Stimulated activated naive B cell treated with anti-CD40 and anti-IgM and Interleukin-4, amounts not matched to agents 10 μg/mL and 1 μg/mL and 100 μg/mL, for 72 hours (primary cell): ENCODE measurements at regions not wholly inside any gene's neighbourhood (a gene's known extent, or its start where the extent isn't known, plus 50 kb on each side); places are given as distances from the start of the nearest gene placed in this dataset.

ENCODE experiments used
- ATAC-seq, 2 donors: fragments of 150-1000 bp; cut with Tn5 transposase; replicated peaks; 2 replicates each; pipeline ENCODE4 v1.10.0; 2021; ENCODE audit warnings: moderate library complexity in 1 of 2
- DNase-seq: peaks from one replicate; pipeline ENCODE4 v3.0.0; 2021
- H3K27ac Mint-ChIP-seq: one replicate; pipeline ENCODE4 v1.8.0; 2022; ENCODE audit warnings: mild to moderate bottlenecking, mixed read lengths
- H3K27me3 Mint-ChIP-seq, 2 donors: one replicate each; pipeline ENCODE4 v1.8.0; 2022; ENCODE audit warnings: mixed read lengths in 2 of 2
- H3K36me3 Mint-ChIP-seq, 2 donors: one replicate each; pipeline ENCODE4 v1.8.0; 2022; ENCODE audit warnings: mixed read lengths in 2 of 2, mild to moderate bottlenecking in 1 of 2
- H3K4me1 Mint-ChIP-seq, 2 donors: one replicate each; pipeline ENCODE4 v1.8.0; 2022; ENCODE audit warnings: mixed read lengths in 2 of 2, mild to moderate bottlenecking in 1 of 2
- H3K4me3 Mint-ChIP-seq, 2 donors: one replicate each; pipeline ENCODE4 v1.8.0; 2022; ENCODE audit warnings: mild to moderate bottlenecking in 2 of 2, mixed read lengths in 2 of 2, moderate library complexity in 1 of 2
- H3K9me3 Mint-ChIP-seq, 2 donors: one replicate each; pipeline ENCODE4 v1.8.0; 2022; ENCODE audit warnings: mixed read lengths in 2 of 2, mild to moderate bottlenecking in 1 of 2

GRCh38 chr4:12172198-12172973 lies 743.7 kb upstream of the HS3ST1 start:
- no peaks in the 10 kb centered on the region for H3K4me1 Mint-ChIP-seq
- H3K27ac Mint-ChIP-seq: no peak overlapping the region
- no peak overlapping the region for H3K4me3 Mint-ChIP-seq
- ATAC-seq (no peak), DNase-seq (no peak)
- H3K27me3 Mint-ChIP-seq: no peaks in the 10 kb centered on the region
- H3K36me3 Mint-ChIP-seq: no peaks in the 10 kb centered on the region
- H3K9me3 Mint-ChIP-seq: peaks cover 1 to 2% of the 10 kb centered on the region in 2 donors

- Mint-ChIP-seq H3K36me3 (no peaks in the 10 kb centered on the region), H3K27me3 (no peaks in the 10 kb centered on the region), H3K4me3 (no peak overlapping the region), H3K27ac (no peak overlapping the region), H3K9me3 (peaks cover 0 to 2% of the 10 kb centered on the region in 2 donors), H3K4me1 (no peaks in the 10 kb centered on the region)
- no peak for DNase-seq
- ATAC-seq: no peak
Measured at GRCh38 chr4:12170308-12170707, 741.6 kb upstream of the HS3ST1 start.

GRCh38 chr4:12165616-12166015 lies 736.9 kb upstream of the HS3ST1 start:
- no peak for DNase-seq
- Mint-ChIP-seq H3K4me3 (no peak overlapping the region), H3K9me3 (peaks cover 4 to 5% of the 10 kb centered on the region in 2 donors)

GRCh38 chr4:12146339-12146738 lies 717.6 kb upstream of the HS3ST1 start:
- H3K4me3 Mint-ChIP-seq: no peak overlapping the region
- DNase-seq: no peak
- no peaks in the 10 kb centered on the region for H3K4me1 Mint-ChIP-seq
- no peaks in the 10 kb centered on the region for H3K27me3 Mint-ChIP-seq
- no peak overlapping the region for H3K27ac Mint-ChIP-seq
- no peaks in the 10 kb centered on the region for H3K36me3 Mint-ChIP-seq
- ATAC-seq: no peak
- peaks cover 5 to 7% of the 10 kb centered on the region in 2 donors for H3K9me3 Mint-ChIP-seq

More at GRCh38 chr4:12165616-12166015, 736.9 kb upstream of the HS3ST1 start:
- Mint-ChIP-seq H3K27me3 (no peaks in the 10 kb centered on the region), H3K27ac (no peak overlapping the region), H3K36me3 (no peaks in the 10 kb centered on the region), H3K4me1 (no peaks in the 10 kb centered on the region)
- ATAC-seq: no peak

- Mint-ChIP-seq H3K4me1 (no peaks in the 10 kb centered on the region), H3K27ac (no peak overlapping the region), H3K4me3 (no peak overlapping the region), H3K27me3 (no peaks in the 10 kb centered on the region), H3K9me3 (peaks cover 3 to 5% of the 10 kb centered on the region in 2 donors), H3K36me3 (no peaks in the 10 kb centered on the region)
- ATAC-seq (no peak), DNase-seq (no peak)
Measured at GRCh38 chr4:12145768-12146167, 717.1 kb upstream of the HS3ST1 start.

- Mint-ChIP-seq H3K9me3 (peaks cover 0 to 5% of the 10 kb centered on the region in 2 donors), H3K36me3 (no peaks in the 10 kb centered on the region)
Measured at GRCh38 chr4:12145106-12145505, 716.4 kb upstream of the HS3ST1 start.

GRCh38 chr4:12144051-12144450 lies 715.4 kb upstream of the HS3ST1 start:
- ATAC-seq (no peak), DNase-seq (no peak)
- peaks cover 0 to 5% of the 10 kb centered on the region in 2 donors for H3K9me3 Mint-ChIP-seq
- H3K4me1 Mint-ChIP-seq: no peaks in the 10 kb centered on the region
- H3K27me3 Mint-ChIP-seq: no peaks in the 10 kb centered on the region
- no peak overlapping the region for H3K27ac Mint-ChIP-seq
- no peak overlapping the region for H3K4me3 Mint-ChIP-seq
- H3K36me3 Mint-ChIP-seq: no peaks in the 10 kb centered on the region

More at GRCh38 chr4:12145106-12145505, 716.4 kb upstream of the HS3ST1 start:
- Mint-ChIP-seq H3K27ac (no peak overlapping the region), H3K4me1 (no peaks in the 10 kb centered on the region), H3K27me3 (no peaks in the 10 kb centered on the region), H3K4me3 (no peak overlapping the region)
- DNase-seq: no peak
- ATAC-seq: no peak

GRCh38 chr4:12140864-12141263 lies 712.2 kb upstream of the HS3ST1 start:
- H3K4me3 Mint-ChIP-seq: no peak overlapping the region
- H3K36me3 Mint-ChIP-seq: no peaks in the 10 kb centered on the region
- ATAC-seq (no peak), DNase-seq (no peak)
- no peaks in the 10 kb centered on the region for H3K27me3 Mint-ChIP-seq
- no peak overlapping the region for H3K27ac Mint-ChIP-seq
- no peaks in the 10 kb centered on the region for H3K4me1 Mint-ChIP-seq
- peaks cover 4 to 5% of the 10 kb centered on the region in 2 donors for H3K9me3 Mint-ChIP-seq

GRCh38 chr4:12139296-12139695 lies 710.6 kb upstream of the HS3ST1 start:
- Mint-ChIP-seq H3K4me3 (no peak overlapping the region), H3K36me3 (no peaks in the 10 kb centered on the region), H3K4me1 (no peaks in the 10 kb centered on the region), H3K27me3 (no peaks in the 10 kb centered on the region), H3K9me3 (peaks cover 1 to 5% of the 10 kb centered on the region in 2 donors), H3K27ac (no peak overlapping the region)
- ATAC-seq (no peak), DNase-seq (no peak)

GRCh38 chr4:12138488-12138887 lies 709.8 kb upstream of the HS3ST1 start:
- Mint-ChIP-seq H3K27me3 (no peaks in the 10 kb centered on the region), H3K4me1 (no peaks in the 10 kb centered on the region), H3K4me3 (no peak overlapping the region), H3K9me3 (peaks cover 3 to 7% of the 10 kb centered on the region in 2 donors), H3K36me3 (no peaks in the 10 kb centered on the region), H3K27ac (no peak overlapping the region)
- ATAC-seq (peak; percentile 20 to 23), DNase-seq (no peak)

- H3K4me1 Mint-ChIP-seq: no peaks in the 10 kb centered on the region
- ATAC-seq: no peak
Measured at GRCh38 chr4:12137575-12137974, 708.9 kb upstream of the HS3ST1 start.

GRCh38 chr4:12126474-12126873 lies 697.8 kb upstream of the HS3ST1 start:
- Mint-ChIP-seq H3K27me3 (no peaks in the 10 kb centered on the region), H3K27ac (no peak overlapping the region), H3K9me3 (peaks cover 0 to 1% of the 10 kb centered on the region in 2 donors), H3K4me3 (no peak overlapping the region), H3K36me3 (no peaks in the 10 kb centered on the region), H3K4me1 (no peaks in the 10 kb centered on the region)
- DNase-seq (no peak), ATAC-seq (no peak)

More at GRCh38 chr4:12137575-12137974, 708.9 kb upstream of the HS3ST1 start:
- Mint-ChIP-seq H3K27me3 (no peaks in the 10 kb centered on the region), H3K4me3 (no peak overlapping the region), H3K27ac (no peak overlapping the region), H3K9me3 (peaks cover 6 to 11% of the 10 kb centered on the region in 2 donors), H3K36me3 (no peaks in the 10 kb centered on the region)
- no peak for DNase-seq

GRCh38 chr4:12124138-12124537 lies 695.4 kb upstream of the HS3ST1 start:
- ATAC-seq (no peak), DNase-seq (no peak)
- Mint-ChIP-seq H3K4me1 (no peaks in the 10 kb centered on the region), H3K27me3 (no peaks in the 10 kb centered on the region), H3K27ac (no peak overlapping the region), H3K4me3 (no peak overlapping the region), H3K9me3 (no peaks in the 10 kb centered on the region), H3K36me3 (no peaks in the 10 kb centered on the region)

- Mint-ChIP-seq H3K27me3 (no peaks in the 10 kb centered on the region), H3K4me1 (no peaks in the 10 kb centered on the region), H3K36me3 (no peaks in the 10 kb centered on the region), H3K9me3 (no peaks in the 10 kb centered on the region), H3K27ac (no peak overlapping the region), H3K4me3 (no peak overlapping the region)
- DNase-seq: no peak
- ATAC-seq: no peak
Measured at GRCh38 chr4:12123707-12124106, 695.0 kb upstream of the HS3ST1 start.

- DNase-seq (no peak), ATAC-seq (no peak)
- Mint-ChIP-seq H3K36me3 (no peaks in the 10 kb centered on the region), H3K27ac (no peak overlapping the region), H3K9me3 (no peaks in the 10 kb centered on the region), H3K4me1 (no peaks in the 10 kb centered on the region), H3K4me3 (no peak overlapping the region), H3K27me3 (no peaks in the 10 kb centered on the region)
Measured at GRCh38 chr4:12122316-12122715, 693.6 kb upstream of the HS3ST1 start.
